ENCODE measurements at regions not wholly inside any gene's neighbourhood (a gene's known extent, or its start where the extent isn't known, plus 50 kb on each side); places are given as distances from the start of the nearest gene placed in this dataset.

GRCh38 chr9:107759823-107760166 lies 270.2 kb upstream of the KLF4 start:
- intact Hi-C loops (cut with DNase I): loop anchor here (10.0 kb wide), 1 partner anchor 275 kb away; the partner anchor contains the start of gene KLF4
- TF ChIP-seq CTCF (IDR thresholded peaks at IDR 0.05): no peak
- Histone ChIP-seq H3K27ac (no peak overlapping the region), H3K9ac (ENCODE audit: low read depth in 2 of 2, low read length in 2 of 2) (no peak overlapping the region), H3K9me3 (no peaks in the 10 kb centered on the region), H3K4me3 (no peak overlapping the region), H3K36me3 (no peaks in the 10 kb centered on the region), H3K4me1 (peaks cover 6% of the 10 kb centered on the region), H3K27me3 (no peaks in the 10 kb centered on the region)
- no peak for DNase-seq

- DNase-seq: no peak
- no peaks in the 10 kb centered on the region for H3K36me3 ChIP-seq
- H3K9ac ChIP-seq (ENCODE audit: low read depth in 2 of 2, low read length in 2 of 2): no peak overlapping the region
- no peak overlapping the region for H3K4me3 ChIP-seq
- intact Hi-C loops (cut with DNase I): loop anchor here (10.0 kb wide), 1 partner anchor 274 kb away; the partner anchor contains the start of gene KLF4
- H3K4me1 ChIP-seq: peaks cover 6% of the 10 kb centered on the region
- TF ChIP-seq CTCF (IDR thresholded peaks at IDR 0.05): no peak
- H3K27me3 ChIP-seq: no peaks in the 10 kb centered on the region
- no peak overlapping the region for H3K27ac ChIP-seq
- H3K9me3 ChIP-seq: no peaks in the 10 kb centered on the region
Observed at GRCh38 chr9:107759009-107759822, 269.6 kb upstream of the KLF4 start.

- Histone ChIP-seq H3K4me1 (peaks cover 6% of the 10 kb centered on the region), H3K27me3 (no peaks in the 10 kb centered on the region), H3K4me3 (no peak overlapping the region), H3K9me3 (no peaks in the 10 kb centered on the region), H3K27ac (peak overlapping the region; percentile 53), H3K9ac (ENCODE audit: low read depth in 2 of 2, low read length in 2 of 2) (no peak overlapping the region), H3K36me3 (no peaks in the 10 kb centered on the region)
- no peak for TF ChIP-seq CTCF (IDR thresholded peaks at IDR 0.05)
- DNase-seq: no peak
- intact Hi-C loops (cut with DNase I): loop anchor here (10.0 kb wide), 1 partner anchor 271 kb away; the partner anchor contains the start of gene KLF4
Observed at GRCh38 chr9:107756091-107756490, 266.5 kb upstream of the KLF4 start.

- Histone ChIP-seq H3K9me3 (no peaks in the 10 kb centered on the region), H3K27ac (peak overlapping the region; percentile 66), H3K4me3 (no peak overlapping the region), H3K27me3 (no peaks in the 10 kb centered on the region), H3K9ac (ENCODE audit: low read depth in 2 of 2, low read length in 2 of 2) (no peak overlapping the region), H3K36me3 (no peaks in the 10 kb centered on the region), H3K4me1 (peaks cover 6% of the 10 kb centered on the region)
- peak; percentile 82 for DNase-seq
- no peak for TF ChIP-seq CTCF (IDR thresholded peaks at IDR 0.05)
- intact Hi-C loops (cut with DNase I): loop anchor here (10.0 kb wide), 1 partner anchor 270 kb away; the partner anchor contains the start of gene KLF4
Observed at GRCh38 chr9:107755246-107755645, 265.7 kb upstream of the KLF4 start.

- TF ChIP-seq CTCF (IDR thresholded peaks at IDR 0.05): no peak
- peak; percentile 78 for DNase-seq
- Histone ChIP-seq H3K9ac (ENCODE audit: low read depth in 2 of 2, low read length in 2 of 2) (peak overlapping the region in 1 of 2 donors; percentile 52), H3K27me3 (no peaks in the 10 kb centered on the region), H3K4me1 (peaks cover 12% of the 10 kb centered on the region), H3K27ac (peak overlapping the region; percentile 69), H3K4me3 (no peak overlapping the region), H3K36me3 (no peaks in the 10 kb centered on the region), H3K9me3 (no peaks in the 10 kb centered on the region)
- intact Hi-C loops (cut with DNase I): loop anchor here (10.0 kb wide), 1 partner anchor 267 kb away; the partner anchor contains the start of gene KLF4
Observed at GRCh38 chr9:107751567-107752210, 262.1 kb upstream of the KLF4 start.
